GM04503 (cell line): ENCODE measurements at regions not wholly inside any gene's neighbourhood (a gene's known extent, or its start where the extent isn't known, plus 50 kb on each side); places are given as distances from the start of the nearest gene placed in this dataset.

Experiments
- DNase-seq: peaks from one replicate; pipeline ENCODE4 v3.0.0-alpha.2; 2012; ENCODE audit warnings: low read depth

GRCh38 chr2:151032741-151033191, 228.9 kb downstream of the RBM43 start:
- peak; percentile 91 for DNase-seq

- DNase-seq: no peak
These were observed 230.9 kb downstream of the RBM43 start for GRCh38 chr2:151030663-151031230.

DNA sequence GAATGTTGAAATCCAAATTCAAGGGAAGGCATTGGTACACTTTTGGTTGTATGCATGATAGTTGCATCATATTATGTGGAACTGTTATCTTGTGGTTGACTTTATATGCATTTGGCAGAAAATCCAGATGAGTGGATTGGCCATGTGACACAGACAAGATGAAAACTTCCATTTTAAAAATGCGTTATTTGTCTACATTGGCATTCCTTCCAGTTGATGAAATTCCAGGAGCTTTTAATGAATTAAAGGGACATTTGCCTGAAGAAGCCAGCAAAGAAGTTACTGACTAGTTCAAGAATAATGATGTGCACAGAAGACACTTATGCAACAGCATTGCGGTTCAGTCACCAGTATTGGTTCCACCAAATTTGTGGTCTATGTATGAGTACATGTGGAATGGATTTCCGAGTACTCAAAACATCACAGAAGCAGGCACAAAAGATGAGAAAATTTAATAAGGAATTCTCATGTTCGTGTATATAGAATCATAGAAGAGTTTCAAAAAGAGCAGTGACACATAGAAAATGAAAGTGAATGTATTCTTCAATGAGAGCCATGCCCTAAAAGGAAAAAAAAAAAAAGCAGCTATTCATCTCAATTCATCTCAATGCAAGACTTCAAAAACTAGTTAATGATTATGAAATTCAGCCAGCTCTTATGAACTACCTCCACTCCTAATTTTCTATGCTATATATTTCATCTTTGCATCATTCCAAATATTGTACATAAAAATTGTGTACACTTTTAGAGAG, 232.1 kb downstream of the RBM43 start:
- peak; percentile 96 for DNase-seq

- DNase-seq: no peak
These were observed 232.9 kb downstream of the RBM43 start for GRCh38 chr2:151028691-151029176.

DNA sequence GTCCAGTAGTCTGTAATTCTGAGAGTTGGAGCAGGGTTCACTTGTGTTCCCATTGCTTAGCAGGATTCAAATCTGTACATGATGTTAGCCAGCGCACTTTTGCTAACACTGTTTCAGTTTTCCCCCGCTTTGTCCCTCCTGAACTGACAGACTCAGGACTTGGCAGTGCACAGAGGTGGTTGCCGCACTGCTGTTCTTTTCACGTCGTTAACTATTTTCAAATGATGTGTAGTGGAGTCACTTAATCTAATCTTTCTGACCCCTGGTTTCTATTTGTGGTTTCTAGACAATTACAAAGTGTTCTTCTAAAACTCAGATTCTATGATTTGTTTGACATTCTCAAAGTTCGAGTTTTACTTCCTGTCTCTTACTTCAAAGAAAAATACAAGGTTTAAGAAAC, 234.5 kb downstream of the RBM43 start:
- DNase-seq: no peak

DNA sequence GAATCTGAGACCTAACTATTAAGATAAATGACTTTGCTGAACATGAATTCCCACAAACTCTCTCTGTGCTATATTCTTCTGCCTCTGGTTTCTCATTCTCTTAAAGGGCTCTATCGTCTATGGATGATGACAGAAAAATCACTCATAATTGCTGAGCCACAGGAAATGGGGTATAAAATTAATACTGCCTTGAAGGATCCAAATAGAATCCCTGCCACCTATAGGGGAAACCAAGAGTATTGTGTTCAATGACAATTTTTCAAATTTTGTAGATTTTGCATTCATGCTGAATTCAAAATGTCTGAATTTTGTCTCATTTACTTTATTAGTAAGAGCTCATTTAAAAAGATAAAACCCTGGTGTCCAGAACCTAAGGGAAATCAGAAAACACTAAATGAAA, 235.8 kb downstream of the RBM43 start:
- no peak for DNase-seq

GRCh38 chr2:151024696-151025251, 236.9 kb downstream of the RBM43 start:
- no peak for DNase-seq

DNA sequence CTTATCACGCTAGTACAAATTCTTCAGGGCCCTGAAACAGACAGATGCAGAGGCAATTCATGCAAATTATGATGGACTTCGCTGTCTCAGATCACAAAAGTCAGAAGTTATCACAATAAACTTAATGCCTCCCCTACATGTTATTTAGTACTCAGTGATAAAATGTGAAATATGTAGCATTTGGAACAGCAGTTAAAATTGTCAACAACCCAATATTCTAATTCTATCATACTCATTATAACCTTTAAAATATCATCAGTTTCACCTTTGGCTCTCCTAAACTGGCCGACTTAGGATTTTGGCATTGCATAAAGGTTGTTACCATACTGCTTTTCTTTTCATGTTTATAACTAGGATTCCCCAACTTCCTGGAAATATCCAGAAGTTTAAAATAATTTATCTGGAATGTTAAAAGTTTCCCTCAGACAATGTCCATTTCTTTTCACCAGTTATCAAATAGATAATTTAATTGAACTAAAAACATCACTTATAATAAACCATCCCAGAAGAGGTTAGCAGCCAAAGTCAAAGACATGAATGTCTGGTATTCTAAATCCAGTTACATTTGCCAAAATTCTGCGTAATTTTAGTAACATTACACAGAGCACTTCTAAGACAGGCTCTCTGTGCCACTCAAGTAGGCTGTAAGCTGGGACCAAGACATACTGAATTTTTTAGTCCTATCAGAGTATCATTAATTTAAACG, 239.8 kb downstream of the RBM43 start:
- DNase-seq: no peak

DNA sequence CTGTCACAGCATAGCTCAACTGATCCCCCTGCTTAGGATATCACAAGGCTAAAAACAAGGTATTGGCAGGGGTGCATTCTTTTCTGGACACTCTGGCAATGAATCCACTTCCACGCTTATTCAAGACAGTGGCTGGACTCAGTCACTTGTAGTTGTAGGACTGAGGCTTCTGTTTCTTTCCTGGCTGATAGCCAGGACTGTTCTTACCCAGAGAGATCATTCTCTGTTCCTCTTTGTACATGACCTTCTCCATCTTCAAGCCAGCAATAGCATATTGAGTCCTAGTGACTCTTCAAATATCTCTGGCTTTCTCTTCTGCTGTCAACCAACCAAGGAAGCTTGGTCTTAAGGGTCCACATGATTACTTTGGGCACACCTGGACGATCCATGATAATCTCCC, 241.3 kb downstream of the RBM43 start:
- DNase-seq: no peak

DNA sequence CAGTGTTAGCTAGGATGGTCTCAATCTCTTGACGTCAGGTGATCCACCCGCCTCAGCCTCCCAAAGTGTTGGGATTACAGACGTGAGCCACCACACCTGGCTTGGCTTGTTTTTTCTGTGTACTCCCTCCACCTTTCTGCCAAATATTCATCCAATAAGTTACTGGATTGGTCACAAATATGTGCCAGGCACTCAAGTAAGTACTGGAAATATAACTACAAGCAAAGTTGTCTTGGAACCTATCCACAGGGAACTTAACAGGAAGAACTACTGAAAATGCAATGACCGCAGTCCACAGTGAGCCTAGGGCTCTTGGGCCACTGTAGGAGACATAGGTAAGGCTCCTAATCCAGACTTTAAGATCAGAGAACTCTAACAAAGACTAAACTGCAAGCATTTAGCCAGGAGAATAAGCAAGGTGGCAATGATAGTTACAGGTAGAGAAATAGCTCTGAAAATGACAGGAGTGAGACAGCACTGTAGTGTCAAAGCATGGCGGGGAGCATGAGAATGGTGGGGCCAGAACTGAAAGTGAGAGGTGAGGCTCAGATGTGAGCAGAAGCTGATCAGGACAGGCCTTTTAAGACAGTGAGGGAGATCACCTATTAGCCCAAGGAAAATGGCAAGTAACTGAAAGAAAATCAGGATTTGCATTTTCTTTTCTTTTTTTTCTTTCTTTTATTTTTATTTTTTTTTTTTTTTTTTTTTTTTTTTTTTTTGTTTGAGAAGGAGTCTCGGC, 252.1 kb downstream of the RBM43 start:
- no peak for DNase-seq

GRCh38 chr2:151007365-151007764, 254.3 kb downstream of the RBM43 start:
- DNase-seq: no peak

GRCh38 chr2:151002959-151003600, 258.6 kb downstream of the RBM43 start:
- no peak for DNase-seq

DNA sequence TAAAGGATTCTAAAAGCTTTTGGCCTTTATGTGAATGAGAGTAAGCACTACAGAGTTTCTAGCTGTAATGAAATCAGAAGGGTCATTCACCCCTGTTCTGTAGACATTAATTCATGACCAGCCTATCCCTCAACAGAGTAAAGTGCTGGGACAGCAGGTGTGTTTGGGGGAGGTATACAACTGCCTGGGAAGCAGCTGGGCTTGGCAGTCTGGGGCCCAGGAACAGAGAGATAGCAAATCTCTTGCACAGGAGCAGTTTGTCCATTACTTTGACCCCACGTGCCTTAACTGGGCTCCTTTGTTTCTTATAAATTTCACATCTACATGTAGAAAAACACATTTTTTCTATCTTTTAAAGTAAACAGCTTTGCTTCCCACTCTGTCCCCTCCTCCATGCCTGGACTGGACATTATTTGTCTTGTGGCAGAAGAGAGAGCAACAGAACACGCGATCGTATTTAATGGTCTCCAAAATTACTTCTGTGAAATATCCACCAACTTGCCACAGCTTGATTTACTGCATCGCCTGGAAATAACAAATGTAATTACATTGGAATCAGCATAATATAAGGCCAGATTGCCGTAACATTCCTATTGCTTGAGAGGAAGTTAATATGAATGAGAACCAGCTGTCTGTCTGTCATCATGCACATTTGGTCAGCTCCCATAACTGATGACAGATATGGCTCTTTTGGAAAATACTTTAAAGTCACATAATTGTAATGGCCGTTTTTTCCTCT, 263.8 kb downstream of the RBM43 start:
- peak; percentile 89 for DNase-seq

- peak; percentile 19 for DNase-seq
These were observed 264.6 kb downstream of the RBM43 start for GRCh38 chr2:150997066-150997465.

GRCh38 chr2:150994076-150994475, 267.6 kb downstream of the RBM43 start:
- DNase-seq: no peak

- DNase-seq: no peak
These were observed 271.7 kb downstream of the RBM43 start for GRCh38 chr2:150989969-150990368.

DNA sequence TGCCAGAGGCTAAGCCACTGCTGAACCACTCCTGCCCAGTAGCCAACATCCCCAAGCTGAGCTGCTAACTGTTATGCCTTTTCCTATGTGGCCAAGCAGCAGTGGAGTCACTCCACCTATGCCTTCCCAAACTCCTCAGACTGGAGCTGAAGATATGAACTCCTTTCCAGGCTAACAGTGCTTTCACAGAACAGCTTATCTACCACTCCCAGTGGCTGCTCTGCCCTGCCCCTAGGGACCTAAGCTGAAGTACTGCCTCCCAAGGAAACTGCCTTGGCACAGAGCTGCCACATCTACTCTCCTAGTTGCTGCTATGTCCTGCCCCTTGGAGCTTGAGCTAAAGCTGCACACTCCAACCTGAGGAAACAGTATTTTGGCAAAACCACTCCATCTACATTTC, 275.9 kb downstream of the RBM43 start:
- DNase-seq: no peak

GRCh38 chr2:150983314-150983897, 278.3 kb downstream of the RBM43 start:
- DNase-seq: no peak

DNA sequence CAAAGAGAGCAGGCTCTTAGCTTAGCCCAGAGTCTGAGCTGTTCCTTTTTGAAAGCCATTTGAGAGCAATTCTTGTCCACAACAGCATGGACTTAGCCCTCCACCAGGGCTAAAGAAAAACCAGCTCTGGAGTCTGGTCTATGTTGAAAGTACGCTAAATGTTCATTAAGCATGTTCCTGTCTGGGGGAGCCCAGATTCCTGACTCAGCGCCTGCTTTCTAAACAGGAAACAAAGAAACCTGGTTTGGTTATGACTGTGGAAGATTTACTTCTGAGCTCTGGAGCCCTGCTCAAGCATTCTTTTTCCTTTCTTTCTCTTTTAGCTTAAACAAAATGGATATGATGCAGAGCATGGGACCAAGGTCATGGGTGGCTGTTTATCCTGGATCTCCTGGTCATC, 279.8 kb downstream of the RBM43 start:
- DNase-seq: no peak

DNA sequence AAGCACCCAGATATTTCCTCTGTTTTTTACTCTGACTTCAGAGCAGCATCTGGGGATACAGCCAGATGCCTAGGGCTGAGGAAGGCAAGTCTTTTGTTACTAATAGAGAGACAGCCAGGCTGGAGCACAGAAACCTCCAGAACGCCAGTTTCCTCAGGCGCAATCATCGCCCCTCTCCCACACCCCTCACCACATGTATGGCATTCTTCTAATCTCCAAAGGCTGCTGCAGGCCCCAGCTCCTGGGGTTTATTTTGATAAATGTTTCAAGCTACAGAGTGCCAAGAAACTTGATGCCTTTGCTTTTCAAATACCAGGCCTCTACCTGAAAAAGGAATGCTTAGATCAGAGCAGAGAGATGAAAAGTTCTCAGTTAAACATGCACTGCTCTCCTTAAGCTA, 283.6 kb downstream of the RBM43 start:
- no peak for DNase-seq
